ENCODE measurements at regions not wholly inside any gene's neighbourhood (a gene's known extent, or its start where the extent isn't known, plus 50 kb on each side); places are given as distances from the start of the nearest gene placed in this dataset.
"Not testable (repeated sequence)": the region's sequence is repeated elsewhere in the genome, so short reads cannot be mapped to it uniquely, and the experiment has no call there.

DNA sequence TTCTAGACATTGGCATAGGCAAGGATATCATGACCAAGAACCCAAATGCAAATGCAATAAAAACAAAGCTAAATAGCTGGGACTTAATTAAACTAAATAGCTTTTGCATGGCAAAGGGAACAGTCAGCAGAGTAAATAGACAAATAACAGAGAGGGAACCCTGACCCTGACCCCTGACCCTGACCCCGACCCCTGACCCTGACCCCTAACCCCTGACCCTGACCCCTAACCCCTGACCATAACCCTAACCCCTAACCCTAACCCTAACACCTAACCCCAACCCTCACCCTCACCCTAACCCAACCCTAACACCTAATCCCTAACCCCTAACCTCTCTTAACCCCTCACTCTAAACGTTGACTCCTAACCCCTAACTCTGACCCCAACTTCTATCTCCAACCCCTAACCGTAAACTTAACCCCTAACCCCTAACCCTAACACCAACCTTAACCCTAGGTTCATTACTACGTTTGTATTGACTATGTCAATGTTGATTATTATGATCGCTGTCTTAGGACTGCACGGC lies 189.7 kb downstream of the CCT8L2 start:
- not testable (repeated sequence) for H3F3A ChIP-seq (ENCODE audit: low read depth); H3K4me1 Mint-ChIP-seq; H3K36me3 ChIP-seq; H3K27ac ChIP-seq; H3K4me3 ChIP-seq; H3K36me3 Mint-ChIP-seq; H4K20me1 ChIP-seq (ENCODE audit: low read depth); H3K27ac Mint-ChIP-seq; H3K27me3 Mint-ChIP-seq (ENCODE audit: insufficient read depth, low read depth); H3K79me2 ChIP-seq (ENCODE audit: low read depth); DNase-seq (ENCODE audit: low spot score); H2AFZ ChIP-seq (replicated peaks); H3K4me2 ChIP-seq; H3K9ac ChIP-seq; H3K27me3 ChIP-seq; H3K4me1 ChIP-seq
- H3K9me3 Mint-ChIP-seq, result peaks cover 23% of the 10 kb centered on the region
- H3K4me3 Mint-ChIP-seq, result peak overlapping the region; percentile 33
- peaks cover 13% of the 10 kb centered on the region for H3K9me3 ChIP-seq (ENCODE audit: low read depth)

DNA sequence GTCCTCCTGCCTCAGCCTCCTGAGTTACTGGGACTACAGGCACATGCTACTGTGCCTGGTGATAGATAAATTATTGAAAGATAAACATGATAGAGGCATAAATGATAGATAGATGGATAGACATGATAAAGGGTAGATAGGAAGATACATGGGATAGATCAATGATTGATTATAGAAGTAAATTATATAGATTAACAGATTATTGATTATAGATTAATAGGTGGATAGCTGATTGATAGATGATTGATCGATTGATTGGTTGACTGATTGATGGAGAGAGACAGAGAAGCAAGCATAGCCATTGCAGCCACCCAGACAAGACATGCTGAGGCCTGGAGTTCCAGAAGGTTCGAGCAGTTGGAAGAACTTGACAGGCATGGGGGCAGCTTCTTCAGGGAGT lies 199.1 kb downstream of the CCT8L2 start:
- not testable (repeated sequence) for H3K36me3 Mint-ChIP-seq; H4K20me1 ChIP-seq (ENCODE audit: low read depth); H3K4me3 ChIP-seq; H3K9me3 ChIP-seq (ENCODE audit: low read depth); H3K79me2 ChIP-seq (ENCODE audit: low read depth); H3F3A ChIP-seq (ENCODE audit: low read depth); H3K4me1 ChIP-seq; H3K27me3 ChIP-seq; H3K27me3 Mint-ChIP-seq (ENCODE audit: insufficient read depth, low read depth); H3K27ac Mint-ChIP-seq; H3K27ac ChIP-seq; H2AFZ ChIP-seq (replicated peaks); H3K4me3 Mint-ChIP-seq; DNase-seq (ENCODE audit: low spot score); H3K4me1 Mint-ChIP-seq; H3K36me3 ChIP-seq; H3K9ac ChIP-seq; H3K4me2 ChIP-seq
- H3K9me3 Mint-ChIP-seq, result peaks cover 44% of the 10 kb centered on the region

DNA sequence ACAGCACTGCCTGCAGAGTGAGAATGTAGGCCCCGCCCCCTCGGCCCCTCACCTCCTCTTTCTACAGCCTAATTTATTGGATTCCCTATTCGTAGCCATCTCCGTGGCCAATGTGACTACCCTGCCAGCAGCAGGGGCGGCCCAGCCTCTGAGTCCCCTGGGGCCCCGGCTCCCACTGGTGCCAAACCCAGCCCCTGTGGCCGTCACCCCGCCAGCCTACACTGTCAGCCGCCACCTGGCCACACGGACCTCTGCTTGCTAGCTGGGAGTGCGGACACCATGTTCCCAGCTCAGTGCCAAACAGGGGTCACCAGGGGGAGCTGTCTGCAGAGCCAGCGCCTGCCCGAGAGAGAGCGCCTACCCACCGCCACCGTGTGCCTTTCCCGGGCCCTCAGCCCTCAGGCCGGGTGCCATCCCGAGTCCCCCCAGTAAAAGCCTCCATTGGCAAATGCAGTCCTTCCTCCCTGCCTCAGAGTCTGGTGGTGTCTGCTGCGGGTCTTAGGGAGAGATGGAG lies 201.1 kb downstream of the CCT8L2 start:
- H3K27ac ChIP-seq; H3K4me3 ChIP-seq; H4K20me1 ChIP-seq (ENCODE audit: low read depth); H3K4me3 Mint-ChIP-seq; H3K27ac Mint-ChIP-seq; H3K4me1 ChIP-seq; H3K27me3 Mint-ChIP-seq (ENCODE audit: insufficient read depth, low read depth); H3K79me2 ChIP-seq (ENCODE audit: low read depth); H3K9ac ChIP-seq; H3K27me3 ChIP-seq; H3K4me1 Mint-ChIP-seq; H3K36me3 Mint-ChIP-seq; H3F3A ChIP-seq (ENCODE audit: low read depth); H3K36me3 ChIP-seq; H3K4me2 ChIP-seq; H3K9me3 ChIP-seq (ENCODE audit: low read depth); DNase-seq (ENCODE audit: low spot score); H2AFZ ChIP-seq (replicated peaks): not testable (repeated sequence)
- peaks cover 43% of the 10 kb centered on the region for H3K9me3 Mint-ChIP-seq

DNA sequence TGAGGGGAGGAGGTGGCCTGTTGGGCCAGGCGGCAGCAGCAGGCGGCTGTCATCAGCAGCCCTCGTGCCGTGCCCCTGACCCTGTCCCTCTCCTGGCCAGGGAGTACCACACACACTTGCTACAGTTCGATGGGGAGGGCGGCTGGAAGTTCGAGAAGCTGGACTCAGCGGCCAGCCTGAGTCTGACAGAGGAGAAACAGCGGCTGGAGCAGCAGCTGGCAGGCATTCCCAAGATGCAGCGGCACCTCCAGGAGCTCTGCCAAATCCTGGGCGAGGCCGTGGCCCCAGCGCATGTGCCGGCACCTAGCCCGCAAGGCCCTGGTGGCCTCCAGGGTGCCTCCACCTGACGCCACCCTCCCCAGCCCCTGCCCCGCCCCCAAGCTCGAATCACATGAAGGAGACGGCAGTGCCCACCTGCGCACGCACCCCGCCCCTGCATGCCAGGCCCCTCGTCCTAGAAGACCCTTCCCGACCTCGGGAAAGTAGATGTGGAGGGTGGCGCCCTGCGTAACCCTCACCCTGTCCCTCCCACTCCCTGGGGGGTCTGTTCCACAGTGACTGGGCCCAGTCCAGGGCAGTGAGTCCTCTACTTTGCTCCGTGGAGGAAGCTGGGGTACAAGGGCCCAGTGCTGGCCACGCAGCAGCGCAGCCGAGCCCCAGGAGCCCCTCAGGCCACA lies 201.9 kb downstream of the CCT8L2 start:
- H3K9me3 Mint-ChIP-seq, result peaks cover 48% of the 10 kb centered on the region

DNA sequence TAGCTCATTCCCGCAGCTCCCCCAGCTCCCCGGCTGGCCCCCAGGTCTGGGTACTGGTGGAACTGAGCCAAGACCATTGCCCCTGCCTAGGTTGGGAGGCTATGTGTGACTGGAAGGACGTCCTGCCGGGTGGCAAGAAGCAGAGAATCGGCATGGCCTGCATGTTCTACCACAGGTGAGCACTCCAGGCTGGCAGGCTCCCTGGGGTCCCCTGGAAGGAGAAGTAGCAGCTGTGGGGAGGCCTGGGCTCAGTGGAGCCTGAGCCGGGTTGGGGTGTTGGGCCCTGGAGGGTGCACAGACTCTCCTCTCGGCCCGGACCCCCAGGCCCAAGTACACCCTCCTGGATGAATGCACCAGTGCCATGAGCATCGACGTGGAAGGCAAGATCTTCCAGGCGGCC lies 202.6 kb downstream of the CCT8L2 start:
- H3K36me3 ChIP-seq; H3K4me3 Mint-ChIP-seq; H3K27ac Mint-ChIP-seq; H3F3A ChIP-seq (ENCODE audit: low read depth); H3K27ac ChIP-seq; H3K4me1 Mint-ChIP-seq; H3K36me3 Mint-ChIP-seq; H3K9me3 ChIP-seq (ENCODE audit: low read depth); H3K79me2 ChIP-seq (ENCODE audit: low read depth); H3K4me2 ChIP-seq; H3K27me3 ChIP-seq; H3K9ac ChIP-seq; H3K27me3 Mint-ChIP-seq (ENCODE audit: insufficient read depth, low read depth); H3K4me3 ChIP-seq; DNase-seq (ENCODE audit: low spot score); H2AFZ ChIP-seq (replicated peaks); H3K4me1 ChIP-seq; H4K20me1 ChIP-seq (ENCODE audit: low read depth): not testable (repeated sequence)
- peaks cover 47% of the 10 kb centered on the region for H3K9me3 Mint-ChIP-seq

More for the DNA sequence above, 201.9 kb downstream of the CCT8L2 start:
- not testable (repeated sequence) for H3K9ac ChIP-seq; H3K79me2 ChIP-seq (ENCODE audit: low read depth); H3K27ac Mint-ChIP-seq; H3K27me3 ChIP-seq; H3K36me3 ChIP-seq; H3K27ac ChIP-seq; H3K4me3 ChIP-seq; H3K9me3 ChIP-seq (ENCODE audit: low read depth); H3F3A ChIP-seq (ENCODE audit: low read depth); H2AFZ ChIP-seq (replicated peaks); H3K4me1 Mint-ChIP-seq; H3K27me3 Mint-ChIP-seq (ENCODE audit: insufficient read depth, low read depth); H4K20me1 ChIP-seq (ENCODE audit: low read depth); DNase-seq (ENCODE audit: low spot score); H3K4me2 ChIP-seq; H3K4me3 Mint-ChIP-seq; H3K4me1 ChIP-seq; H3K36me3 Mint-ChIP-seq

DNA sequence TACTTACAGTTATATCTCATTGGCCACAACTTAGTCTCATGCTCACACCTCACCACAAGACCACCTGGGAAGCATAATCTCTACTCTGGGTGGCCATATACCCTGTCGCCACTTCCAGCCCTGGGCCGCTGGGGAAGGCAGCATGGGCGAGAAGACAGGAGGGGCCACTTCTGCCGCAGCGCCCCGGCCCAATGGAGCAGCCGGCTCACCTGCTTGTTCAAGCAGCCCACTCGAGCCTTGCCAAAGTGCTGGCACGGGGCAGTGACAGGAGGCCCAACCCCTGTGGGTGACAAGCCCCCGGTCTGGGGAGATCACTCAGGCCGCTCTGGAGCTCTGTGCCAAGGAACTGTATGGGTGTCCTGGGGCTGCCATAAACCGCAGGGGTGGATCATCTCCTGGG lies 203.4 kb downstream of the CCT8L2 start:
- H3K27me3 ChIP-seq; H3K27me3 Mint-ChIP-seq (ENCODE audit: insufficient read depth, low read depth); H3K27ac ChIP-seq; H3K4me3 Mint-ChIP-seq; H3K36me3 ChIP-seq; H3F3A ChIP-seq (ENCODE audit: low read depth); H3K9me3 ChIP-seq (ENCODE audit: low read depth); DNase-seq (ENCODE audit: low spot score); H3K4me2 ChIP-seq; H3K9ac ChIP-seq; H2AFZ ChIP-seq (replicated peaks); H4K20me1 ChIP-seq (ENCODE audit: low read depth); H3K4me1 ChIP-seq; H3K4me3 ChIP-seq; H3K4me1 Mint-ChIP-seq; H3K27ac Mint-ChIP-seq; H3K36me3 Mint-ChIP-seq; H3K79me2 ChIP-seq (ENCODE audit: low read depth): not testable (repeated sequence)
- peaks cover 47% of the 10 kb centered on the region for H3K9me3 Mint-ChIP-seq

DNA sequence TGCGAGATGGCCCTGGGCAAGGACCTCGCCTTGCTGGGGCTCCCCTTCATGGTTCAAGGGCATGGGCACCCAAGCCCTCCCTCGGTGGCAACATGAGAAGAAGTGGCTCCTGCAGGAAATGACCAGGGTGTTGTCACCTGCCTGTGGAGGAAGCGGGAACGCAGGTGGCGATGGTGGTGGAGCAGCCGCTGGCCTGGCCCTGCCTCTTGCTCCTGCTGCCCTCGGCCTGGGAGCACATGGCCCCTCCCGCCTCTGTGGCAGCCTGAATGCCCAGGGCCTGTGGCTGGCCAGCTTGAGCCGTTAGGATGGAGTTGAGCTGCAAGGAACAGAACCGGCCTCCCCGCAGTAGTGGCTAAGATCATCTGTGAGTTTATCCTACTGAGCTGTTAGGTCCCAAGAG lies 204.0 kb downstream of the CCT8L2 start:
- H3K4me3 Mint-ChIP-seq; H3K9ac ChIP-seq; H3K27me3 ChIP-seq; H2AFZ ChIP-seq (replicated peaks); H3K79me2 ChIP-seq (ENCODE audit: low read depth); H3K27me3 Mint-ChIP-seq (ENCODE audit: insufficient read depth, low read depth); H3F3A ChIP-seq (ENCODE audit: low read depth); H3K4me2 ChIP-seq; H3K4me1 ChIP-seq; DNase-seq (ENCODE audit: low spot score); H4K20me1 ChIP-seq (ENCODE audit: low read depth); H3K27ac ChIP-seq; H3K4me3 ChIP-seq; H3K36me3 Mint-ChIP-seq; H3K4me1 Mint-ChIP-seq; H3K9me3 ChIP-seq (ENCODE audit: low read depth); H3K27ac Mint-ChIP-seq; H3K36me3 ChIP-seq: not testable (repeated sequence)
- H3K9me3 Mint-ChIP-seq, result peaks cover 41% of the 10 kb centered on the region

DNA sequence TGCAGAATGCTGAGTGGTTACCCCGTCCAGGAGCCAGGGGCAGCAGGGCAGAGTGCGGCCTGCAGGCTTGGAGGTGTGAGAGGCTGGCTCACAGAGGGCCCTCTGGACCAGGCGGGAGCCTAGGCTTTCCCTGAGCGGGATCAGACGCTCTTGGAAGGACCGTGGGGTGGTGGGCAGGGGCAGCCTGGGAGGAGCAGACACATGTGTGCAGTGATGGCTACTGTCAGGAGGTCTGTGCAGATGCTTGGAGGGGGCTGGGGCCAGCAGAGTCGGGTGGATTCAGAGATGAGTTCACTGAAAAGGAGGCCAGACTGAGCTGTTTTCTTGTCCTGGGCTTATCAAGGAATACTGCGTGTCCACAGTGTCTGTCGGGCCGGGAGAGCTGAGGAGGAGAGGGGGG lies 204.5 kb downstream of the CCT8L2 start:
- not testable (repeated sequence) for H3K4me1 ChIP-seq; H3K79me2 ChIP-seq (ENCODE audit: low read depth); H3K4me1 Mint-ChIP-seq; H2AFZ ChIP-seq (replicated peaks); H3K9ac ChIP-seq; H3K4me2 ChIP-seq; H3K36me3 Mint-ChIP-seq; H3K27ac Mint-ChIP-seq; H3K9me3 ChIP-seq (ENCODE audit: low read depth); H4K20me1 ChIP-seq (ENCODE audit: low read depth); H3K4me3 Mint-ChIP-seq; H3F3A ChIP-seq (ENCODE audit: low read depth); DNase-seq (ENCODE audit: low spot score); H3K27ac ChIP-seq; H3K36me3 ChIP-seq; H3K27me3 ChIP-seq; H3K4me3 ChIP-seq; H3K27me3 Mint-ChIP-seq (ENCODE audit: insufficient read depth, low read depth)
- peaks cover 36% of the 10 kb centered on the region for H3K9me3 Mint-ChIP-seq
